ENCODE measurements at regions not wholly inside any gene's neighbourhood (a gene's known extent, or its start where the extent isn't known, plus 50 kb on each side); places are given as distances from the start of the nearest gene placed in this dataset.

DNA sequence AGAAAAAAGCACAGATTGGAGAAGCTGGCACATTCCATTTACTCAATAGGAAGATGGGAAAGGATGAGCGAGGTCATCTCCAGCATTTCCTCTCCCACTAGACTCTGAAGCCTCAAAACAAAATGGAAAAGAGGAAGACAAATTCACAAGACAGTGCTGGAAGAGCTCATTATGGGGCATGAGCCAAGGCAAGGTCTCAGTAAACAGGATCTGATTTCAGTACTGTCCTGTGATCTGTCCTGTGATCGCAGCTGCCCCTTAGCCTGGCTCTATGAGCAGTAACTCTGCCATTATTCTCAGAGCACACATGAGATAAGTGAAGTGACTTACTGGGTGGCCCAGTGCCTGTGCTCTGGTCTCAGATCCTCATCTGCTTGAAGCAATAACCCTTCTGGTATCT is 68.1 kb upstream of the SLC4A11 start:
- H3K27ac ChIP-seq (ENCODE audit: low read depth in 1 of 2, low read length in 2 of 2), result no peak overlapping the region
- Mint-ChIP-seq H3K9me3 (peaks cover 0 to 4% (median 0%) of the 10 kb centered on the region in 7 donors), H3K4me1 (peaks cover 6% of the 10 kb centered on the region), H3K36me3 (peaks cover 75 to 96% of the 10 kb centered on the region in 2 donors), H3K4me3 (no peak overlapping the region), H3K27me3 (ENCODE audit: low read depth in 3 of 3) (no peaks in the 10 kb centered on the region), H3K27ac (peak overlapping the region in 1 of 7 donors; percentile 19)
- H4K20me1 ChIP-seq (ENCODE audit: insufficient read depth, low read length), result no peaks in the 10 kb centered on the region
- H3K4me3 ChIP-seq (replicated peaks in 1 of 3; ENCODE audit: low read depth in 2 of 3, low read length in 3 of 3), result no peak overlapping the region
- WGBS (ENCODE audit: insufficient coverage), result 100% methylated on average over 1 of the region's 2 CpGs
- H3K36me3 ChIP-seq (replicated peaks in 1 of 2; ENCODE audit: control insufficient read depth in 1 of 2, insufficient read depth in 2 of 2, low read length in 2 of 2), result peaks cover 64 to 91% of the 10 kb centered on the region in 2 donors
- peaks cover 0 to under 1% of the 10 kb centered on the region in 2 donors for H3K4me1 ChIP-seq (ENCODE audit: control insufficient read depth in 1 of 2, insufficient read depth in 2 of 2, low read length in 2 of 2)
- H3K9ac ChIP-seq (ENCODE audit: insufficient read depth, low read length, poor library complexity, severe bottlenecking), result no peak overlapping the region
- H3K27me3 ChIP-seq (ENCODE audit: control insufficient read depth in 2 of 2, insufficient read depth in 2 of 2, low read length in 2 of 2), result no peaks in the 10 kb centered on the region
- TF ChIP-seq, protein P1, sequence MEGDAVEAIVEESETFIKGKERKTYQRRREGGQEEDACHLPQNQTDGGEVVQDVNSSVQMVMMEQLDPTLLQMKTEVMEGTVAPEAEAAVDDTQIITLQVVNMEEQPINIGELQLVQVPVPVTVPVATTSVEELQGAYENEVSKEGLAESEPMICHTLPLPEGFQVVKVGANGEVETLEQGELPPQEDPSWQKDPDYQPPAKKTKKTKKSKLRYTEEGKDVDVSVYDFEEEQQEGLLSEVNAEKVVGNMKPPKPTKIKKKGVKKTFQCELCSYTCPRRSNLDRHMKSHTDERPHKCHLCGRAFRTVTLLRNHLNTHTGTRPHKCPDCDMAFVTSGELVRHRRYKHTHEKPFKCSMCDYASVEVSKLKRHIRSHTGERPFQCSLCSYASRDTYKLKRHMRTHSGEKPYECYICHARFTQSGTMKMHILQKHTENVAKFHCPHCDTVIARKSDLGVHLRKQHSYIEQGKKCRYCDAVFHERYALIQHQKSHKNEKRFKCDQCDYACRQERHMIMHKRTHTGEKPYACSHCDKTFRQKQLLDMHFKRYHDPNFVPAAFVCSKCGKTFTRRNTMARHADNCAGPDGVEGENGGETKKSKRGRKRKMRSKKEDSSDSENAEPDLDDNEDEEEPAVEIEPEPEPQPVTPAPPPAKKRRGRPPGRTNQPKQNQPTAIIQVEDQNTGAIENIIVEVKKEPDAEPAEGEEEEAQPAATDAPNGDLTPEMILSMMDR (IDR thresholded peaks at IDR 0.05), result no peak
- intact Hi-C loops (cut with micrococcal nuclease), result no loop called here
- H2AFZ ChIP-seq (ENCODE audit: insufficient read depth, low read depth, low read length, poor library complexity, severe bottlenecking), result no peak overlapping the region
- H3K4me2 ChIP-seq (replicated peaks; ENCODE audit: extremely low read depth, low read length, poor library complexity, severe bottlenecking), result no peak overlapping the region
- no peak for DNase-seq
- no peaks in the 10 kb centered on the region for H3K79me2 ChIP-seq (ENCODE audit: insufficient read depth, low read length)
- no peaks in the 10 kb centered on the region for H3K9me3 ChIP-seq (replicated peaks in 1 of 2; ENCODE audit: control insufficient read depth in 1 of 2, insufficient read depth in 1 of 2, low read length in 2 of 2)

DNA sequence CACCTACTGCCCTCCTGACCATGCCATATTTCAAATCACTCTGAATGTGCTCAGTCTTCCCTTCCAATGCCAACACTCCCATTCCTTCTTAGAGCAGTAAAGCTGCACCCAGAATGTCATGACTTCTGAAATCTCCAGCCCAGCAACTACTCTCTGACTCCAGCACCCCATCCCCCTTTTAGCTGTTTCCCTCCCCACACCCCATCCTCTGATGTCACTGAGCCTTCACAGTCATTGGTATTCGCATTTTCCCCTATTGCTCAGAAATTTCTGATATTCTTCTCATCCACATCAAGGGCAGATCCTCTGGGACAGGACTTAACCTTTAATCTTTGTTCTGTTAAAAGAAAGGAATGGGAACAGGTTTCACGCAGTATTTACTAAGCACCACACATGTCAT is 67.1 kb upstream of the SLC4A11 start:
- no peaks in the 10 kb centered on the region for H3K27me3 ChIP-seq (ENCODE audit: control insufficient read depth in 2 of 2, insufficient read depth in 2 of 2, low read length in 2 of 2)
- Mint-ChIP-seq H3K4me1 (no peaks in the 10 kb centered on the region), H3K9me3 (peaks cover 0 to 3% (median 0%) of the 10 kb centered on the region in 7 donors), H3K27ac (peak overlapping the region in 1 of 7 donors; percentile 2), H3K4me3 (no peak overlapping the region), H3K36me3 (peaks cover 70 to 93% of the 10 kb centered on the region in 2 donors), H3K27me3 (ENCODE audit: low read depth in 3 of 3) (peaks cover 0 to 2% (median 0%) of the 10 kb centered on the region in 3 donors)
- no peak overlapping the region for H3K4me3 ChIP-seq (replicated peaks in 1 of 3; ENCODE audit: low read depth in 2 of 3, low read length in 3 of 3)
- TF ChIP-seq, protein P1 (IDR thresholded peaks at IDR 0.05), result no peak
- H2AFZ ChIP-seq (ENCODE audit: insufficient read depth, low read depth, low read length, poor library complexity, severe bottlenecking), result no peak overlapping the region
- H3K4me1 ChIP-seq (ENCODE audit: control insufficient read depth in 1 of 2, insufficient read depth in 2 of 2, low read length in 2 of 2), result no peaks in the 10 kb centered on the region
- H3K36me3 ChIP-seq (replicated peaks in 1 of 2; ENCODE audit: control insufficient read depth in 1 of 2, insufficient read depth in 2 of 2, low read length in 2 of 2), result peaks cover 61 to 96% of the 10 kb centered on the region in 2 donors
- H3K9ac ChIP-seq (ENCODE audit: insufficient read depth, low read length, poor library complexity, severe bottlenecking), result no peak overlapping the region
- no peaks in the 10 kb centered on the region for H4K20me1 ChIP-seq (ENCODE audit: insufficient read depth, low read length)
- WGBS (ENCODE audit: insufficient coverage), result no CpG with 5 or more reads among the region's 2 CpGs
- no peak for DNase-seq
- intact Hi-C loops (cut with micrococcal nuclease), result no loop called here
- H3K27ac ChIP-seq (ENCODE audit: low read depth in 1 of 2, low read length in 2 of 2), result no peak overlapping the region
- H3K9me3 ChIP-seq (replicated peaks in 1 of 2; ENCODE audit: control insufficient read depth in 1 of 2, insufficient read depth in 1 of 2, low read length in 2 of 2), result no peaks in the 10 kb centered on the region
- no peaks in the 10 kb centered on the region for H3K79me2 ChIP-seq (ENCODE audit: insufficient read depth, low read length)
- H3K4me2 ChIP-seq (replicated peaks; ENCODE audit: extremely low read depth, low read length, poor library complexity, severe bottlenecking), result no peak overlapping the region

Measured in CD14-positive monocyte (primary cell).